ENCODE measurements at regions not wholly inside any gene's neighbourhood (a gene's known extent, or its start where the extent isn't known, plus 50 kb on each side); places are given as distances from the start of the nearest gene placed in this dataset.

- peak; percentile 16 for DNase-seq
These were observed 97.3 kb upstream of the SFMBT2 start for GRCh38 chr10:7507887-7508726.

- no peak for DNase-seq
These were observed 95.7 kb upstream of the SFMBT2 start for GRCh38 chr10:7506571-7506970.

GRCh38 chr10:7505196-7505595 is 94.4 kb upstream of the SFMBT2 start:
- DNase-seq, result no peak

- no peak for DNase-seq
These were observed 92.4 kb upstream of the SFMBT2 start for GRCh38 chr10:7503190-7503589.

- DNase-seq, result no peak
These were observed 90.3 kb upstream of the SFMBT2 start for GRCh38 chr10:7501157-7501556.

GRCh38 chr10:7498111-7498510 is 87.3 kb upstream of the SFMBT2 start:
- DNase-seq, result no peak

GRCh38 chr10:7493996-7494395 is 83.2 kb upstream of the SFMBT2 start:
- no peak for DNase-seq

- DNase-seq, result no peak
These were observed 81.8 kb upstream of the SFMBT2 start for GRCh38 chr10:7492660-7493046.

GRCh38 chr10:7491949-7492659 is 81.3 kb upstream of the SFMBT2 start:
- DNase-seq, result no peak

- no peak for DNase-seq
These were observed 80.4 kb upstream of the SFMBT2 start for GRCh38 chr10:7491230-7491629.

GRCh38 chr10:7488418-7488829 is 77.6 kb upstream of the SFMBT2 start:
- no peak for DNase-seq

GRCh38 chr10:7487528-7487927 is 76.7 kb upstream of the SFMBT2 start:
- no peak for DNase-seq

- no peak for DNase-seq
These were observed 75.7 kb upstream of the SFMBT2 start for GRCh38 chr10:7486528-7486927.

GRCh38 chr10:7485799-7486198 is 75.0 kb upstream of the SFMBT2 start:
- DNase-seq, result no peak

- no peak for DNase-seq
These were observed 74.4 kb upstream of the SFMBT2 start for GRCh38 chr10:7485244-7485556.

- DNase-seq, result peak; percentile 45
These were observed 73.8 kb upstream of the SFMBT2 start for GRCh38 chr10:7484456-7485243.

GRCh38 chr10:7483848-7484247 is 73.0 kb upstream of the SFMBT2 start:
- DNase-seq, result no peak

- DNase-seq, result no peak
These were observed 72.2 kb upstream of the SFMBT2 start for GRCh38 chr10:7482992-7483391.

GRCh38 chr10:7481368-7481765 is 70.5 kb upstream of the SFMBT2 start:
- no peak for DNase-seq

- no peak for DNase-seq
These were observed 70.0 kb upstream of the SFMBT2 start for GRCh38 chr10:7480742-7481367.

GRCh38 chr10:7479861-7480598 is 69.2 kb upstream of the SFMBT2 start:
- no peak for DNase-seq

GRCh38 chr10:7478727-7479457 is 68.1 kb upstream of the SFMBT2 start:
- no peak for DNase-seq
